Fibroblast of the conjunctiva (primary cell): ENCODE measurements at regions not wholly inside any gene's neighbourhood (a gene's known extent, or its start where the extent isn't known, plus 50 kb on each side); places are given as distances from the start of the nearest gene placed in this dataset.

ENCODE experiments used
- DNase-seq: peaks from one replicate; pipeline ENCODE4 v3.0.0-alpha.2; 2010; ENCODE audit warnings: low read depth

DNA sequence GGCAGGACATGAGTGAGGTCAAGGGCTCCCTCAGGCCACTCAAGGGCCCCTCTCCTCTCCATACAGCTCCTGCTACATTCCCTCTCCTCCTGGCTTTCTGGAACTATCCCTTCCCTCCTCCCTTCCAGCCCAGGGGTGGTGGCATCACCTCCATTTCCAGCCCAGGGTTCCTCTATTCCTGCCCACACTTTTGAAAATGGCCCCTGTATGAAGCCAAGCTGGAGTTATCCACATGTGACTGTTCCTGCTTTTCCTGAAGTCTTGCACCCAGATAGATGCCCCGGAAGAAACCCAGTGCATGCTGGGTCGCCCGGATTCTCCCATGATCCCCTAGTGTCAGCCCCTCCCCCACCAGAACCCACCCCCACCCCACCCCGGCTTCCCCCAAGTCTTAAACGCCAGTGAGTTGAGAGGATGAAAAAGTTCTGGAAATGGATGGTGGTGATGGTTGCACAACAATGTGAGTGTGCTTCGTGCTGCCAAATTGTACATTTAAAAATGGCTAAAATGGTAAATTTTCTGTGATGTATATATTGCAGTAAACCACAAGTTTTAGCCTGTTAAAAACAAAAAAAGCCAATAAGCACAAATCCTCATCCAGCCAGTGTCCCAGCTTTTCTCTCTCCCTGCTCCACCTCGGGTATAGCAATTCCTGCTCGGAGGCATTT, 136.9 kb downstream of the SCARB1 start:
- no peak for DNase-seq

DNA sequence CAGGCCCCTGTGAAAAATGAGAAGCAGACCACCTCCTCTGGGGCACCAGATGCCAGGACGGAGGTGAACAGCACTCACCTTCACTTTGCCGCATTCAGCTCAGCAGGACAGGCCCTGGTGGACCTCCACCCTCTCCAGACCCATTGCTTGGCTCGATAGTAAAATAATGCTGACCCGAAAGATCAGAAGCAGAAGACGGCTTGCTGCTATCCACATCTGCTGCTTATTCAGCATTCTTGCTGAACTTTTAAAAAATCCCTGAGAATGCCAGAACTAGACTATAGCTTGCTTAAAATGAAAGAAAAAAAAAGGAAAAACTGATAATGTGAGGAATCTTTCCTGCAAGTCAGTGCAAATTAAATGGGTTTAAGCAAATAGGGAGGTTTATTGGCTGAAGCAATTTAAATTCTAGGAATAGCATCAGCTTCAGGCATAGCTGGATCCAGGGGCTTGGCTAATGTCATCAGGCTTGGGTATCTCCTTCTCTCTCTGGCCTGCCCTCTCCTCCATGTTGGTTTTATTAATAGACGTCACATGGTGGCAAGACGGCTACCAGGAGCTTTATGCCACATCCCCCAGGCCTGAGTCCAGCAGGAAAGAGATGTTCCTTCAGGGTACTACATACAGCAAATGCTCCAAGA, 137.9 kb downstream of the SCARB1 start:
- DNase-seq, result no peak

DNA sequence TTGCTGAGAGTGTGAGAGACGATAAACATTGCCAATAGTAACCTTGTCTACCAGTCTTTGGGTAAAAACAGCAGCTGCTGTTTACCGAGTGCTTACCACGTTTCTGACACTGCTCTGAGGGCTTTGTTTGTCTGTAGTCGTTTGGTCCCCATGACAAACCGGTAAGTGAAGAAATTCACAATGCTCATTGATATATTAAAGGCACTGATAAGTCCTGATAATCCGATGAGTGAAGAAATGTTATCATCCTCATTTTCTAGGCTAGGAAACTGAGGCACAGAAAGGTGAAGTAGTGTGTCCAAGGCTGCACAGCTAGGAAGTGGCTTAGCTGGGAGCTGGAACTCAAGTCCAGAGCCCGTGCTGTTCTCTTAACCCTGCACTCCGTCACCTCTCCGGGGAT, 138.6 kb downstream of the SCARB1 start:
- no peak for DNase-seq

DNA sequence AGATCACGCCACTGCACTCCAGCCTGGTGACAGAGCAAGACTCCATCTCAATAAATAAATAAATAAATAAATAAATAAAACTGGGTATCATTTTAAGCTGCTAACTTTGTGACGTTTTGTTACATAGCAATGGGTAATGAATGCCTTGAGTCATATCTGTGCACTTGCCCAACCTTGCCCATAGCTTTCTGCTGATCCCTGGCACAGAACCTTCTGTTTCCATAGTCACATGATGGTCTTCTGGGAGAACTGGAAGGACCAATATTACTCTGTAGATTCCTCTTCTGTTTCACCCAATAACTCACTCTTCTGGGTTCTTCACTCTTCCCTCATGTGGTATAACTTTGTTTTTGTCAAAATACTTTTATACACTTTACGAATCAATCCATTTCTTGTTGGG, 140.8 kb downstream of the SCARB1 start:
- DNase-seq, result no peak

DNA sequence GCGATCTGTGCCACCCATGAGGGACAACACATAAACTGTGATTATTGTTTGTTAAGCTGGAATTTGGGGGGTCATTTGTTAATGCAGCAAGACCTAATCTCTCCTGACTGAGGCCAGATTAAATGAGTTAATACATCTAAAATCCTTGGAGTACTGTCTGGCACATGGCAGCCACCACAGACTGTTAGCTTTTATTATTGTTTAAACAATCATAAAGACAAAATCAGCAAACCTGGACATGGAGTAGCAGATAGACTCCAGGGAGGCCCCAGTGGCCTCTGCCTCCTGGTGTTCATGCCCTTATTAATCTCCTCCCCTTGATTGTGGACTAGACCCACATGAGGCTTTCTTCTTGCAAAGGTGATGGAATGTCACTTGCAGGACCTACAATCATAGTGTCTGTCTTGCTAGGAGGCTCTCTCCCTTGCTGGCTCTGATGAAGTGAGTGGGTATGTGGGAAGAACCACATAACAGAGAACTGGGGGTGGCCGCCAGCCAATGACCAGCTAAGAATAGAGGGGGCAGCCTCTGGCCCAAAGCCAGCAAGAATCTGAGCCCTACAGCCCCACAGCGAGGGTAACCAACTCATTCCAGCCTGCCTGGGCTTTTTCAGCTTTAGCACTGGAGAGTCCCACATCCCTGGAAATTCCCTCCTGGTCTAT, 142.0 kb downstream of the SCARB1 start:
- no peak for DNase-seq

DNA sequence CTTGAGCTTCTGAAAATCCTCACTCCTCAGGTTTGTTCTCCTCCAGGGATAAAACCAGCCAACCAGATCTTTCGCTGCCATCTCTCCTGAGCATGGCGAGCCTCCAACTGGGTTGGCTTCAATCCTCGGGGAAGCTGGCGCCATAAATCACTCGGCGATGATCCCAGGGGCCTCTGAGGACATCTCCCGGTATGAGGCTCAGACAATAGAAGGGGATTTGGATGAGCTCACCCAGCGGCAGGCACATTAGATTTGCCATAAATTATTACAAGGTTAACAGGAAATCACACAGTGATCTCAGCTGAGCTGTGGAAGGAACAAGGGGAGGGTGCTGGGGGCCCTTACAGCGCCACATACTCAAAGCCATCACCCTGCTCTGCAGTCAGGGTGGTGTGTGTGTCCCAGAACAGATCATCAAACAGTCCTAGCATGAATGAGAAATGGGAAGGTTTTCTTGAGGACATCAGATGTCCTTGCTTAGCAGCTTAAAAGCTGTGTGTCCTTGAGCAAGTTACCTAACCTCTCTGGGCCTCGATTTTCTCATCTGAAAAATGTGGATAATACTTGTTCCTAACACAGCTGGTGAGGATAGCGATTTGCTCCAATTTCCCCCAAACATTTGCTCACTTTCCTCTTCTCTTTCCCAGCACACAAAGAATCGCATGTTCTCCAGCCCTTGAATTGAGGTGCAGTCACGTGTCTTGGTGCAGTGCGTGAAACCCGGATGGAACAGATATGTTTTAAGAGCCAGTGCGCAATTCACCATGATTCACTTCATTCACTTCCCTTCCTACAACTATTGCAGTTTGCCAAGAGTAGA, 142.8 kb downstream of the SCARB1 start:
- DNase-seq, result no peak

DNA sequence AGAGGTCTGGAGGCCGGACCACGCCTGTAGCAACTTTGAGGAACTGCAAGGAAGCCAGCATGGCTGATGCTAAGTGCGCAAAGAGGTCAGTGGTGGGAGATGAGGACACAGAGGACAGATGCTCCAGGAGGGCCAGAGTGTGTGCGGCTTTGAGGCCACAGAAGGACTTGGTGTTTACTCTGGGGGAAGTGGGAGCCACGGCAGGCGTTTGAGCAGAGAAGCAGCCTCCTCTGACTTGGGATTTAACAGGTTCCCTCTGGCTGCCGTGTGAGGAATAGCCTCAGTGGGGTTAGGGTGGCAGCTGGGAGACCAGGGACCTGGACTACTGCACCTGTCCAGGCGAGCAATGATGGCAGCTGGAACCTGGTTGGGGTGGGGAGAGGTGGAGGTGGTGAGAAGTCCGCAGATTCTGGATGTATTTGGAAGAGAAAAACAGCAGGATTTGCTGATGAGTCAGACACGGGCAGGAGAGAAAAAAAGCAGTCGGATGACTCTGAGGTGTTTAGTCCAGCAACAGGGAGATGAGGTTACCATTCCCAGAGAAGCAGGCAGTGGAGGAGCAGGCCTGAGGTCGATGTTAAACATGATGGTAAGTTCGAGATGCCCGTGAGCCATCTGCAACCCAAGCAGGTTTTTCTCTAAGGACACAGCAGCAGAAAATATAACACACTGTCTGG, 143.5 kb downstream of the SCARB1 start:
- DNase-seq, result no peak

DNA sequence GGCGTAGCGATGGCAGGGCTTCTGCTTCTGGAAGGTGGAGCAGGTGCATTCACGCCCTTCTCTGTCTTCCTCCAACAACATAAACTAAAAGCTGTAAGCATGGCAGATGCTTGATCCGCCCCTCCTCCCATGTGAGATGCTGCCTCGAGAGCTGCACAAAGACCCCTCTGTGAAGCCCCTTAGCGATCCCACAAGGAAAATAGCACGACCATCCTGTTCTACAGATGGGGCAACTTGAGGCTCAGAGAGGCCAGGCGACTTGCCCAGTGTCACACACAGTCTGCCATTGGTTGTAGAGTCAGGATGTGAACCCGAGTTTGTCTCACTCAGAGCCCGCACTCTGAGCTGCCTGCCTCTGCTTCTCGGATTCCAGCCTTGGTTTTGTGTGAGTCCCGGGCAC, 144.4 kb downstream of the SCARB1 start:
- no peak for DNase-seq

DNA sequence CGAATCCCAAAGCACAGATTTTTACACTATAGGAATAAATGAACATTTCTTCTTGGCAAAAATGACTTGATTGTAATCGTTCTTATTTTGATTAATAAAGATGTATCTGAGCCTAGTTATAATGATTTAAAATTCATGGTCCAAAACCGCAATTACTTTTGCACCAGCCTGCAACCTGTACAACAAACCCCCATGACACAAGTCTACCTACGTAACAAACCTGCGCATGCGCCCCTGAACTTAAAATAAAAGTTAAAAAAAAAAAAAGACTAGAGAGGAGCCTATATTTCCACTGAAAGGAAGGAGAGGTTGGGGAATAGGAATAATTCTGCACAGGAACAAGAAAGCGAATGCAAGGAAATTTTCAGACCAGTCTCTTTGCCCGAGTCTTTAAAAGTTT, 145.2 kb downstream of the SCARB1 start:
- DNase-seq, result no peak

DNA sequence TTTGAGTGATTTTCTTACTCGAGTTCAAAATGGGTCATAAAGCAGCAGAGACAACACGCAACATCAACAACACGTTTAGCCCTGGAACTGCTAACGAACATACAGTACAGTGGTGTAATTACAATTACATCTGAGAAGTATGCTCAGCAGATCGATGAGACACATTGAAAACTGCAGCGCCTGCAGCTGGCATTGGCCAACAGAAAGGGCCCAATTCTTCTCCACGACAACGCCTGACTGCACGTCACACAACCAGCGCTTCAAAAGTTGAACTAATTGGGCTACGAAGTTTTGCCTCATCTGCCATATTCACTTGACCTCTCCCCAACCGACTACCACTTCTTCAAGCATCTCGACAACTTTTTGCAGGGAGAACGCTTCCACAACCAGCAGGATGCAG, 145.6 kb downstream of the SCARB1 start:
- DNase-seq, result no peak

DNA sequence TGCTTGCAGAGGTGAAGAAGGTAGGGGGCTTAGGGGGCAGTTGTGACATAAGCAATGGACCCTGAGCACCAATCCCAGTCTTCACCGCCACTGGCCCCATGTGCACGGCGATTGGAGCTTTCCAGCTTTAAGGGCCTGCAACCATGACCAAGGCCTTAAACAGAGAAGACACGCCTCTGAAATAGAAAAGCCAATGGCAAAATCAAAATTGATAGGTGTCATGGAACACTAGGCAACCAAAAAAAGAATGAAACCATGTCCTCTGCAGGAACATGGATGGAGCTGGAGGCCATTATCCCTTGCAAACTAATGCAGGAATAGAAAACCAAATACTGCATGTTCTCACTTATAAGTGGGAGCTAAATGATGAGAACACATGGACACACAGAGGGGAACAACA, 146.3 kb downstream of the SCARB1 start:
- DNase-seq, result no peak

DNA sequence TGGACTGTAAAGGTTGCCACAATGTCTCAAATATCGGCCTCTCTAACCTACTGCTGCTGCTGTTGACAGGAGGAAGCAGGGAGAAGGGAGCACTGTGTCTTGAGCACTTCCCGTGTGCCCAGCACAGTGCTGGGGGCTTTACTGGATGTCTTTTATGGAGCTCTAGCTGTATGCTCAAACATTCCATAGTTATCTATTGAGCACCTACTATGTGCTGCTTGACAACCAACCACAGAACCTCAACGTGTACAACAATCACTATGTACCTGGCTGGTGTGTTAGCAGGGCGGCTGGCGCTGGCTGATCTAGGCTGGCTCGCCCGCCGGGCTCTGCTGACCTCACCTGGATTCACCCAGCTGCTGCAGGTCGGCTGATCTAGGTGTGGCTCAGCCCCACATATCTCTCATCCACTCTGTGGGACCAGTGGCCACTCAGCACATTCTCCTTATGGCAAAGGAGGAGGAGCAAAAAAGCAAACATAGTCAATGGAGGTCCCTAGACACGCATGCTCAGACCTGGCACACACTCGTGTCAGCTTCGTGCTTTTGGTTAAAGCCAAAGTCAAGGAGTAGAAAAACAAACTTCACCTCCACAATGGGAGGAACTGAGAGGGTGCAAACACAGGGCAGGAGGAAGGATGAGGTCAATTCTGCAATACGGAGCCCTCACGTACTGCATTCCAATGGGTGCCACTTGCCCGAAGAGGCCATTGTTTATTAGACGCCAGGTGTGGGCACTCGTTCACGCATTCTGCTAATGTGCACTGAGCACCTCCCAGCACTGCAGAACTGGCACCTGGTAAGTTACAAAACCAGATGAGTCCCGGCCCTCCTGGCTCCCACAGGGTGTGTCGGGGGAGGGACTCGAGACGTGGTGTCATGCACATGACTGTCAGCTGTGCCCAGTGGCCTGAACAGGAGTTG, 147.2 kb downstream of the SCARB1 start:
- no peak for DNase-seq

DNA sequence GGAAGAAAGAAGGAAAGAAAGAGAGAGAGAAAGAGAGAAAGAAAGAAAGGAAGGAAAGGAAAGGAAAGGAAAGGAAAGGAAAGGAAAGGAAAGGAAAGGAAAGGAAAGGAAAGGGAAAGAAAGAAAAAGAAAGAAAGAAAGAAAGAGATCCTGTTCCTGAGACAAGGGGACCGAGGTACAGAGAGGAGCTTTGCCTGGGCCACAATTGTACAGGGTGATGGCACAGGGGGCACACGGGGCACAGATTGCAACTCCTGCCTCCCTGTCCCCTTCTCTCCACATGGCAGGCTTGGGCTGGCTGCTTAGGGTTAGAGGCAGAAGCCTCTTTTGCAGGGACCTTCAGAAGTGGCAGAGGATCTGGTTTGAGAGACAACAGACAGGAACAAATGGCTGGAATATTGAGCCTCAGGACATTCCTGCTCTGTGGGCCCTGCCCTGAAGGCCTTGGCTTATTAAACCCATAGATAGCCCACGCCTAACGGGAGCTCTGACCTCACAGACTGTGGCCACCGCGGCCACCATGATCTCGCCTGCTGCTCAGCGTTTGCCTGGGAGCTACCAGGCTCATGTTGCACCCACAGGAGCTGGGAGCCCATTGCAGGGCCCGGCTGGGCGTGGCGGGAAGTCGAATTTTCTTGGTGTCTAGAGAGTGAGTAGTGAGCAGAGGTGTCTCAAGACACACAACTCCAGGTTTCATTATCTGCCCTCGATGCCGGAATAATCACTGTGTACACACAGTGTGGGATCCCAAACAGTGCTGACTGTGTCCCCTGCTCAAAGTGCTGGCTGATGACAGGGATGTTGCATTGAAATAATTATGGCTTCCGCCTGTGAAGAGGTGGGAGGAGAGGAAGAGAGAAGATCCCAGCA, 147.9 kb upstream of the NCOR2 start:
- DNase-seq, result no peak

DNA sequence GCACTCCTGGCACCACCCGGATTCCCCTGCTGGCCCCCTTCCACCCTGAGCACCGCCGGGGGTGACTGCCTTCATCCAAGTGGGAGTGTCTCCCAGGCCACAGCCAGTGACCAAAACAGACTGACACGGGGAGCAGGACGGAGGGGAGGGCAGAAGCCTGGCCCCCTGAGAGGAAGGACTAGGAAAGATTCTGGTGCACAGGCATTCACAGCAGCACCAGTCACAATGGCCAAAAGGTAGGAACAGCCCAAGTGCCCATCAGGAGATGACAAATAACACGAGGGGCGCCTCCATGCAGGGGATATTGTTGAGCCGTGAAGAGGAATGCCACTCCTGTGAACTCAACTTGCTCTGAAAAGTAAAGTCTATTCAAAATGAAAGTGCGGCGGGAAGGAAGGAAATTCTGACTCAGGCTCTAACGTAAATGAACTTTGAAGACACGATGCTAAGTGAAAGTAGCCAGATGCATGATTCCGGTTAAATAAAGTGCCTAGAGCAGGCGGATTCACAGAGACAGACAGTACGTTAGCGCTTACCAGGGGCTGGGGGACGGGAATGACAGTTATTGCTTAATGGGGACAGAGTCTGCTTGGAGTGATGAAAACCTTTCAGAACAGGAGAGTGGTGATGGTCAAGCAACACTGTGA, 146.1 kb upstream of the NCOR2 start:
- DNase-seq, result peak; percentile 63

DNA sequence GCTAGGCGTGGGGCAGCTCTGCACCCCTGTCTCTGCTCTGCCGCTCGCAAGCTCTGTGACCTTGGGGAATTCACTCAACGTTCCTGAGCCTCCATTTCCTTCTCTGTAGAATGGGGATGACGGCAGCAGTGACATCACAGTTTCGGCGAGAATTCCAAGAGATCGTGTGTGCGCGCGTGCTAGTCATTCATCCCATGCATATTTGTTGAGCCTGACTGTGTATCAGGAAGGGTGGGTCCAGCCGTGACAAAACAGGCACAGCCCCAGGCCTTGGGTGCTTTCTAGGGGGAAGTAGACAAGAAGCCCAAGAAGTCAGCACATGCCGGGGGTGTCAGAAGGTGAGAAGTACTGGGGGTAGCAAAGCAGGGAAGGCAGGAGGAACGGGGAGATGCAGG, 145.6 kb upstream of the NCOR2 start:
- no peak for DNase-seq

DNA sequence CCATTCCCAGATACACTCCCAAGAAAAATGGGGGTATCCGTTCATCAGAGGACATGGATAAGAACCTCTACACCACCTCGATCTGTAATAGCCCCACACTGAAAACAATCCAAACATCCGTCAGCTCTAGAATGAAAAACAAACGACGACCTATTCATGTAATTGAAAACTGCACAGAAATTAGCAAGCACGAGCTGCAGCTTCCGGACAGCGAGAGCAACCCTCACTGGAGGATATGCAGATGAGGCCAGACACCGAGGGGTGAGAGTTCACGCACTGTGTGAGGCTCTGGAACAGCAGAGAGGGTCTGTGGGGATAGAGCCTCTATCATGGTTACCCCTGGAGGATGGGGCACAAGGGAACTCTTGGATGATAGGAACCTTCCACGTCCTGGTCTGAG, 143.9 kb upstream of the NCOR2 start:
- no peak for DNase-seq

DNA sequence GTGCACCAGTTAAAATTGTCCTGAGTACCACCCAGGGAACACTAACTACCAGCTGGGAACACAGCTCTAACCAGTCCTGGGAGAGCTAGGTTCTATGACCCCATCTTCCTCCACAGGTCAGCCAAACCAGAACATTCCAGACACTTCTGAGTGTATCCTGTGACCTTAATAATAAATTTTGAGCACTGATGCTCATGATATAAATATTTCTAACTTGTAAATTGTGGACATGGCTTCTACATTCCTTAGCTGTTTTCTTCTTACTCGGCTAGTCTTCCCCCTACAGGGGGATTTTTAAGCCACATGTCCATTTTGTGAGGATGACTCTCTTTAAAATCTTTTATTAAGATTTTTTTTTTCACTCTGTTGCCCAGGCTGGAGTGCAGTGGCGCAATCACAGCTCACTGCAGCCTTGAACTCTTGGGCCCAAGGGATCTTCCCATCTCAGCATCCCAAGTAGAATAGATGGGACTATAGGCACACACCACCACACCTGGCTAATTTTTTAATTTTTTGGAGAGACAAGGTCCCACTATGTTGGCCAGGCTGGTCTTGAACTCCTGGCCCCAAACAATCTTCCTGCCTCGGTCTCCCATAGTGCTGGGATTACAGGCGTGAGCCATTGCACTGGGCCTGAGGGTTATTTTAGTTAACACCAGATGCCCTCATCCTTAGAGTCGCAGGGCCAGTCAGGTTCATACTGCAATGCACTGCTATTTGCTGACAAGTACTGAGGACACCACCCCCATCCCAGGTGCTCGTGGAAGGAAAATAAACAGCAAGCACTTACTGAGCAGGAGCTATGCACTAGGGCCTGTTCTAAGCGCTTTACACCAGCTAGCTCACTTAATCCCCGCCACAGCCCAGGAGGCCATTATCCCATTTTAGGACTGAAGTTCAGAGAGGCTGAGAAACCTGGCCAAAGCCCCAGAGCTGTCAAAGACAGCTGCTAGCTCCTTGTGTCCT, 142.6 kb upstream of the NCOR2 start:
- DNase-seq, result no peak

DNA sequence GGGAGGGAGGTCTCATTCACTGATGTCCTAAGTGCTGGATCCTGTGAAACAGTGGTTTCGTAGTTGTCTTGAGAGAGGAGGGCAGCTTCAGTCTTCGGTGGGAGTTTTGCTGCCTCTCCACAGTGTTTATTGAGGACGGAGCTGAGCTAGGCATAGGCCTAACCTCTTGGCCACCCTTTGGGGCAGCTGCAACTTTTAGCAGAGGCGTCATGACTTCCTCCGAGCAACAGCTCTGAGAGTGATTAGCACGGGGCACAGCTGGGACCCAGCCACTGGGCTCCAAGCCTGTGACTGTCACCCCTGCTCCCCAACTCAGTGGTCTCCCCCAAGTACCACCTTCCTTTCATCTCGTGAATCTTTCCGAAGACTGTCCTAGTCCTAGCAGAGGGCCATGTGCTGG, 139.9 kb upstream of the NCOR2 start:
- DNase-seq, result no peak
